OCI-LY1 (cell line): ENCODE measurements at regions not wholly inside any gene's neighbourhood (a gene's known extent, or its start where the extent isn't known, plus 50 kb on each side); places are given as distances from the start of the nearest gene placed in this dataset.

Source experiments
- H2AFZ ChIP-seq: fragments of 200-600 bp; sonication (generic), shearing (Covaris generic); 2 replicates; pipeline ENCODE4 v1.6.0; 2014; ENCODE audit warnings: antibody characterized with exemption, mild to moderate bottlenecking, low read length
- H3F3A ChIP-seq: fragments of 200-600 bp; sonication (generic), shearing (Covaris generic); 2 replicates; pipeline ENCODE4 v1.6.0; 2014; ENCODE audit warnings: mild to moderate bottlenecking, antibody characterized with exemption, low read length, moderate library complexity; ENCODE audit not compliant: insufficient read depth
- H3K27ac ChIP-seq: fragments of 200-600 bp; sonication (generic); 2 replicates; pipeline ENCODE4 v1.5.1; 2014; ENCODE audit warnings: low read length, mixed run types, mild to moderate bottlenecking, low read depth; ENCODE audit not compliant: poor library complexity, severe bottlenecking
- H3K27me3 ChIP-seq: fragments of 200-600 bp; sonication (generic); 2 replicates; pipeline ENCODE4 v1.6.0; 2014; ENCODE audit warnings: antibody characterized with exemption, mild to moderate bottlenecking, low read length, moderate library complexity; ENCODE audit not compliant: insufficient read depth
- H3K36me3 ChIP-seq: fragments of 200-600 bp; sonication (generic); 2 replicates; pipeline ENCODE4 v1.6.1; 2014; ENCODE audit warnings: mild to moderate bottlenecking, antibody characterized with exemption, low read length, moderate library complexity, mixed read lengths; ENCODE audit not compliant: insufficient read depth
- H3K4me1 ChIP-seq: fragments of 200-600 bp; sonication (generic); 2 replicates; pipeline ENCODE4 v1.5.1; 2014; ENCODE audit warnings: mild to moderate bottlenecking, low read length, moderate library complexity; ENCODE audit not compliant: insufficient read depth, severe bottlenecking
- H3K4me2 ChIP-seq: fragments of 200-600 bp; sonication (generic), shearing (Covaris generic); 2 replicates; pipeline ENCODE4 v1.6.1; 2014; ENCODE audit warnings: low read length
- H3K4me3 ChIP-seq: fragments of 200-600 bp; sonication (generic); 2 replicates; pipeline ENCODE4 v1.5.1; 2014; ENCODE audit warnings: low read length, low read depth, mild to moderate bottlenecking, mixed read lengths; ENCODE audit not compliant: poor library complexity, severe bottlenecking
- H3K79me2 ChIP-seq: fragments of 200-600 bp; shearing (Covaris generic); 2 replicates; pipeline ENCODE4 v1.6.1; 2016; ENCODE audit warnings: mixed run types, low read length, mixed read lengths; ENCODE audit not compliant: insufficient read depth
- H3K9ac ChIP-seq: fragments of 200-600 bp; sonication (generic), shearing (Covaris generic); 2 replicates; pipeline ENCODE4 v1.6.1; 2014; ENCODE audit warnings: mild to moderate bottlenecking, low read length, mixed read lengths
- H3K9me2 ChIP-seq: fragments of 200-600 bp; sonication (generic), shearing (Covaris generic); 2 replicates; pipeline ENCODE4 v1.6.1; 2014; ENCODE audit warnings: low read depth, mild to moderate bottlenecking, low read length, mixed read lengths
- H3K9me3 ChIP-seq: fragments of 200-600 bp; shearing (Covaris generic); 2 replicates; pipeline ENCODE4 v1.6.1; 2014; ENCODE audit warnings: low read length, mixed read lengths
- H4K20me1 ChIP-seq: fragments of 200-600 bp; sonication (generic), shearing (Covaris generic); 2 replicates; pipeline ENCODE4 v1.6.0; 2016; ENCODE audit warnings: mild to moderate bottlenecking, low read length; ENCODE audit not compliant: insufficient read depth
- EZH2 ChIP-seq: fragments of 200-600 bp; sonication (generic), shearing (Covaris generic); IDR thresholded peaks from 2 replicates; pipeline ENCODE4 v1.8.0; 2017; ENCODE audit warnings: borderline replicate concordance, mixed run types, mild to moderate bottlenecking, antibody characterized with exemption, low read length, moderate library complexity, mixed read lengths
- TF ChIP-seq, protein P1 (sequence below): fragments of 200-600 bp; sonication (generic), shearing (Covaris generic); IDR thresholded peaks from 2 replicates; pipeline ENCODE4 v1.5.1; 2017; ENCODE audit warnings: mild to moderate bottlenecking, antibody characterized with exemption, low read length, moderate library complexity, mixed read lengths

DNA sequence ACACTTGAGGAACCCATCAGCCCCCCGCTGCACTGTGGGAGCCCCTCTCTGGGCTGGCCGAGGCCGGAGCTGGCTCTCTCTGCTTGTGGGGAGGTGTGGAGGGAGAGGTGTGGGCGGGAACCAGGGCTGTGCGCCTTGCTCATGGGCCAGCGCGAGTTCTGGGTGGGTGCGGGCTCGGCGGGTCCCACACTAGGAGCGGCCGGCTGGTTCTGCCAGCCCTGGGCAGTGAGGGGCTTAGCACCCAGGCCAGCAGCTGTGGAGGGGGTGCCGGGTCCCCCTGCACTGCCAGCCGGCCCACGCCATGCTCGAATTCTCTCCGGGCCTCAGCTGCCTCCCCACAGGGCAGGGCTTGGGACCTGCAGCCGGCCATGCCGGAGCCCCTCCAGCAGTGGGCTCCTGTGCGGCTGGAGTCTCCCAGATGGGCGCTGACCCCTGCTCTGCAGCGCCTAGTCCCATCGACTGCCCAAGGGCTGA, 430.2 kb downstream of the FAT4 start:
- no peaks in the 10 kb centered on the region for H4K20me1 ChIP-seq
- no peak overlapping the region for H3K9ac ChIP-seq
- no peaks in the 10 kb centered on the region for H3K4me1 ChIP-seq
- H3K27ac ChIP-seq = no peak overlapping the region
- no peaks in the 10 kb centered on the region for H3K27me3 ChIP-seq
- no peaks in the 10 kb centered on the region for H3K79me2 ChIP-seq
- no peaks in the 10 kb centered on the region for H3K9me3 ChIP-seq
- no peak overlapping the region for H2AFZ ChIP-seq
- H3K9me2 ChIP-seq = no peaks in the 10 kb centered on the region
- no peak overlapping the region for H3K4me3 ChIP-seq
- no peaks in the 10 kb centered on the region for H3F3A ChIP-seq
- no peaks in the 10 kb centered on the region for H3K36me3 ChIP-seq
- no peak overlapping the region for H3K4me2 ChIP-seq
- no peak for TF ChIP-seq EZH2
- TF ChIP-seq, protein P1, sequence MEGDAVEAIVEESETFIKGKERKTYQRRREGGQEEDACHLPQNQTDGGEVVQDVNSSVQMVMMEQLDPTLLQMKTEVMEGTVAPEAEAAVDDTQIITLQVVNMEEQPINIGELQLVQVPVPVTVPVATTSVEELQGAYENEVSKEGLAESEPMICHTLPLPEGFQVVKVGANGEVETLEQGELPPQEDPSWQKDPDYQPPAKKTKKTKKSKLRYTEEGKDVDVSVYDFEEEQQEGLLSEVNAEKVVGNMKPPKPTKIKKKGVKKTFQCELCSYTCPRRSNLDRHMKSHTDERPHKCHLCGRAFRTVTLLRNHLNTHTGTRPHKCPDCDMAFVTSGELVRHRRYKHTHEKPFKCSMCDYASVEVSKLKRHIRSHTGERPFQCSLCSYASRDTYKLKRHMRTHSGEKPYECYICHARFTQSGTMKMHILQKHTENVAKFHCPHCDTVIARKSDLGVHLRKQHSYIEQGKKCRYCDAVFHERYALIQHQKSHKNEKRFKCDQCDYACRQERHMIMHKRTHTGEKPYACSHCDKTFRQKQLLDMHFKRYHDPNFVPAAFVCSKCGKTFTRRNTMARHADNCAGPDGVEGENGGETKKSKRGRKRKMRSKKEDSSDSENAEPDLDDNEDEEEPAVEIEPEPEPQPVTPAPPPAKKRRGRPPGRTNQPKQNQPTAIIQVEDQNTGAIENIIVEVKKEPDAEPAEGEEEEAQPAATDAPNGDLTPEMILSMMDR = no peak

DNA sequence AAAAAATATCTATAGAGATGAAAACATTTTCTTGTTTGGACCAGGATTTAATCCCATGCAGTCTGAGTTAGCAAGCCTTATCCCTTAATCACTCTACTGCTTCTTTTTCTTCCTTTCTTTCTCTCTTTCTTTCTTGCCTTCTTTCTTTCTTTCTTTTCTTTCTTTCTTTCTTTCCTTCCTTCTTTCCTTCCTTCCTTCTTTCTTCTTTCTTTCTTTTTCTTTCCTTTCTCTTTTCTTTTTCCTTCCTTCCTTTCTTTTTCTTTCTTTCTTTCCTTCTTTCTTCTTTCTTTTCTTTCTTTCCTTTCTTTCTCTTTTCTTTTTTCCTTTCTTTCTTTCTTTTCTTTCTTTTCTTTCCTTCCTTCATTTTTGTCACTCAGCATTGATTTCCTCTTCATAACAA, 434.6 kb downstream of the FAT4 start:
- Histone ChIP-seq H3F3A (no peaks in the 10 kb centered on the region), H3K4me3 (no peak overlapping the region), H3K4me2 (no peak overlapping the region), H3K9ac (no peak overlapping the region), H2AFZ (no peak overlapping the region), H3K9me3 (no peaks in the 10 kb centered on the region), H3K27me3 (no peaks in the 10 kb centered on the region), H3K36me3 (no peaks in the 10 kb centered on the region), H3K9me2 (no peaks in the 10 kb centered on the region), H3K79me2 (no peaks in the 10 kb centered on the region), H3K4me1 (no peaks in the 10 kb centered on the region), H3K27ac (no peak overlapping the region), H4K20me1 (no peaks in the 10 kb centered on the region)
- TF ChIP-seq EZH2 = no peak
- TF ChIP-seq, protein P1 = no peak

DNA sequence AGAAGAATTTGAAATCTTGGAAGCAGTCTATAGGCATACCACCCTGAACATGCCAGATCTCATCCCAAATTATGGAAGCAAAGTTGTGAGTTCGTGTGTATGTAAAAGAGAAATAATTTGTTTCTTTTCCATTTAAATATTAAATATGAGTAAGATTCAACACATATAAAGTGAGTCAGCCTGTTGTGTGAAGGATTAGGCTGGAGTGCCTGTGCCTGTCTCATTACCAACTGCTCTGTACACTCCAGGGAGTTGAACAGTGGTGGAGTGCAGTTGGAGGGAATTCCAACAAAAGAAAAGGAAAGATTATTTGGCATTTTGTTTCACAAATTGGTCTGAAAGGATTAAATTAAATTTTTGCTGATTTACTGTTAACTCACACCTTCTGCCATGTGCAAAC, 435.6 kb downstream of the FAT4 start:
- Histone ChIP-seq H2AFZ (no peak overlapping the region), H3K27me3 (no peaks in the 10 kb centered on the region), H3K79me2 (no peaks in the 10 kb centered on the region), H3K9me2 (no peaks in the 10 kb centered on the region), H3K27ac (no peak overlapping the region), H3K4me3 (no peak overlapping the region), H3K9ac (no peak overlapping the region), H3K4me2 (no peak overlapping the region), H4K20me1 (no peaks in the 10 kb centered on the region), H3K9me3 (no peaks in the 10 kb centered on the region), H3F3A (no peaks in the 10 kb centered on the region), H3K4me1 (no peaks in the 10 kb centered on the region), H3K36me3 (no peaks in the 10 kb centered on the region)
- TF ChIP-seq EZH2 = no peak
- TF ChIP-seq, protein P1 = no peak
